Upper lobe of left lung (tissue), 4 donors: ENCODE measurements at regions not wholly inside any gene's neighbourhood (a gene's known extent, or its start where the extent isn't known, plus 50 kb on each side); places are given as distances from the start of the nearest gene placed in this dataset.

Source experiments
- POLR2A ChIP-seq, 4 donors: fragments of 450-650 bp; IDR thresholded peaks; one replicate each; pipeline ENCODE4 v1.5.1; 2016 to 2017; ENCODE audit warnings: antibody characterized with exemption in 4 of 4, mild to moderate bottlenecking in 2 of 4
- POLR2AphosphoS5 ChIP-seq, 2 donors: sonication (generic); formaldehyde crosslinking; IDR thresholded peaks; one replicate each; pipeline ENCODE4 v1.5.1; 2017; ENCODE audit warnings: antibody characterized with exemption in 2 of 2

- TF ChIP-seq POLR2A (IDR thresholded peaks at IDR 0.05) (no peak), POLR2AphosphoS5 (IDR thresholded peaks at IDR 0.05) (no peak)
These were observed 783.6 kb upstream of the TSPY4 start for GRCh38 chrY:8553614-8554013.
